ENCODE measurements at regions not wholly inside any gene's neighbourhood (a gene's known extent, or its start where the extent isn't known, plus 50 kb on each side); places are given as distances from the start of the nearest gene placed in this dataset.

DNA sequence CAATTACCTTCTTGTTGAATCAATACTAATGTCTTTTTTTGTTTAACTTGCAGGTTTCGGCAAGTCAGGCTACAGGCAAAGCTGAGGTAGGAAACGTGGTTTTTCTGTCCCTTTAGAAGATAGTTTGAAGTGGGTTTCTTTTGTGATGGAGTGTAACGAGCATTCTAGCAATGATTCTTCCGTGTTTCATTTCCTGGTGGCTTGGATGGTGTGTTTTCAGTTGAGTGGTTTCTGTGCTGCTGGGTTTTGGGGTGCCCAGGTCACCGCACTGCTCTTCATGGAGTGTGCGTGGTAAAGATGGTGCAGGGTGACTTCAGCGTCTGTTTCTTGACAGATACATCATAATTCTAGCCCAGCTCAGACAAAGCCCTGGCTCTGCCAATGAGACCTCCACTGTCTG, 769.7 kb upstream of the EEF2KMT start:
- Histone ChIP-seq H3K27ac (no peak overlapping the region), H3K9me3 (ENCODE audit: low read depth, low read length) (no peaks in the 10 kb centered on the region), H3K9ac (ENCODE audit: insufficient read length) (no peak overlapping the region), H3K36me3 (ENCODE audit: insufficient read depth, low read length) (no peaks in the 10 kb centered on the region), H3K4me3 (no peak overlapping the region)
- TF ChIP-seq EZH2 (IDR thresholded peaks at IDR 0.05) (no peak), POLR2AphosphoS5 (IDR thresholded peaks at IDR 0.05; ENCODE audit: borderline replicate concordance, low read depth, low read length) (no peak), FOXP2 (optimal IDR thresholded peaks at IDR 0.05; ENCODE audit: control extremely low read depth, extremely low read length, insufficient read depth) (no peak)
- no peak for DNase-seq (ENCODE audit: low read depth, low spot score)

DNA sequence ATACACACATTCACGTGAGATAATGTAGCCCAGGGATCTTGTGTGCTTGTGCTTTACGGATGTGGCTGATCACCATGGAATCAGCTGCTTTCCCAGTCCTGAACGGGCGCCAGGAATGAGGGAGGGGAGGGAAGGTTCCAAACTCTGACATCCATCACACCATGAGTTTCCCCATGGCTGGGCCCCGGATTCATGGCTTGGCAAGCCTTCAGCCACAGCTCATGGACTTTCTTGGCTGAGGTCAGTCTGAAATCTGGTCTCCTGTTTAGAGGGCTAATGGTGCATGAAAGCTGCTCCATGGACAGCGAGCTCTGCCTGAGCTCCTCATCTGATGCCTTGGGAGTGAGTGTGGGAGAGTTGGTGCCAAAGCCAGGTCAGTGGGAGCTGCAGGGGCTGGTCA, 767.6 kb upstream of the EEF2KMT start:
- no peak overlapping the region for H3K4me3 ChIP-seq
- H3K9ac ChIP-seq (ENCODE audit: insufficient read length), result no peak overlapping the region
- TF ChIP-seq FOXP2 (optimal IDR thresholded peaks at IDR 0.05; ENCODE audit: control extremely low read depth, extremely low read length, insufficient read depth) (no peak), EZH2 (IDR thresholded peaks at IDR 0.05) (no peak), POLR2AphosphoS5 (IDR thresholded peaks at IDR 0.05; ENCODE audit: borderline replicate concordance, low read depth, low read length) (no peak)
- H3K36me3 ChIP-seq (ENCODE audit: insufficient read depth, low read length), result no peaks in the 10 kb centered on the region
- no peak for DNase-seq (ENCODE audit: low read depth, low spot score)
- no peak overlapping the region for H3K27ac ChIP-seq
- H3K9me3 ChIP-seq (ENCODE audit: low read depth, low read length), result no peaks in the 10 kb centered on the region

DNA sequence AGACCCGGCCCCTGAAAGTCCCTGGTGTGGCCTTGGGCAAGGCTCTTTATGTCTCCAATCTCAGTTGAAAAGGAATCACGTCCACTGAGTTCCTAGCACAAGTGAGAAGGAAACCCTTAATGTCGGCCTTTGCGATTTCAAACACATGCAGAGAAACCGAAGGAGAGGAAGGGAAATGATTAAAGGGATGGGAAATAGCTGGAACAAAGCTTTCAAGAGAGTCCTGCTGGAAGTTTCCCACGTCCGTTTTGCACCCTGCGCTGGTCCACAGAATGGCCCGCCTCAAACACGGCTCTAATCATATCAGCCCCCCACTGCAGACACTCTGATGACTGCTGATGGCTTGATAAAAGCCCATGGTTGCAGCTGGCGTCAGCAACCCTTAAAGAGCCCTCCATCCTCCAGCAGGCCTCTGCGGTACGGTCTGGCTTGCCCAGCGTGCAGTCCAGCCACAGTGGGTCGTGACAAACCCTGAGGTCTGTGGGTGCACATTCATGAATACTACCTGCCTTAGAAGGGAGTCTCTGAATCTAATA, 765.5 kb upstream of the EEF2KMT start:
- no peak overlapping the region for H3K27ac ChIP-seq
- DNase-seq (ENCODE audit: low read depth, low spot score), result no peak
- no peak for TF ChIP-seq EZH2 (IDR thresholded peaks at IDR 0.05)
- TF ChIP-seq POLR2AphosphoS5 (IDR thresholded peaks at IDR 0.05; ENCODE audit: borderline replicate concordance, low read depth, low read length), result no peak
- no peak for TF ChIP-seq FOXP2 (optimal IDR thresholded peaks at IDR 0.05; ENCODE audit: control extremely low read depth, extremely low read length, insufficient read depth)
- no peaks in the 10 kb centered on the region for H3K36me3 ChIP-seq (ENCODE audit: insufficient read depth, low read length)
- H3K9me3 ChIP-seq (ENCODE audit: low read depth, low read length), result no peaks in the 10 kb centered on the region
- H3K9ac ChIP-seq (ENCODE audit: insufficient read length), result no peak overlapping the region
- no peak overlapping the region for H3K4me3 ChIP-seq

DNA sequence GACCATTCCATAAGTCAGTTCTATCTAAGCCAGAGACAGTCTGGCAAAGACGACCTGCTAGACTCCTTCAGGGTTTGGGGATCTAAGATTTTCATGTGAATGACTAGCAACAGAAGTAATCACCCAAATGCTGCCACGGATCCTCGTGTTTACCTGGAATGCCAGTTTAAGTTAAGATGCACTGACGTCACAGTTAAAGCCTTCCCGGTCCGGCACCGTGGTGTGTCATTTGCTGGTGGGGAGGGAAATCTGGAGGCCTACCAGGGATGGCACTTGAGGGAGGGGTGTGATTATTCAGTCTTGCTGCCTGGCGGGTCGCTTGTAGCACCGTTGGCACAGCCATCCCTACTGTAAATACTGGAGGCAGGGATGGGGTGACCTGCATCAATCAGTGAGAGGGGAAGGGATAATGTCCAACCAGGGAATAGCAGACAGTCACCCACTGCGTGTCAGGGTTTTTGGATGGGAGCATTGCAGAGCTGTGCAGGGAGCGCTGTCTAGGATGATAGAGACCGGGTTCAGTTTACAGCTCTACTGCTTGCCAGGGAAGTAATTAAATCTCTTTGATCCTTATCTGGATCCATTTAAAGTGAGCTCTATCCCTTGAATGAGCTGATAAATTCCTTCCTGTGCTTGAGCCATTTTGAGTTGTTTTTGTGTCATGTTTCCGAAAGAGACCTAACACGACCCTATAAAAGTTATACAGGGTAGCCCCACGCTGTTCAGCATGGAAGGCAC, 764.7 kb upstream of the EEF2KMT start:
- Histone ChIP-seq H3K4me3 (no peak overlapping the region), H3K9ac (ENCODE audit: insufficient read length) (no peak overlapping the region)
- TF ChIP-seq FOXP2 (optimal IDR thresholded peaks at IDR 0.05; ENCODE audit: control extremely low read depth, extremely low read length, insufficient read depth) (no peak), POLR2AphosphoS5 (IDR thresholded peaks at IDR 0.05; ENCODE audit: borderline replicate concordance, low read depth, low read length) (no peak), EZH2 (IDR thresholded peaks at IDR 0.05) (no peak)

DNA sequence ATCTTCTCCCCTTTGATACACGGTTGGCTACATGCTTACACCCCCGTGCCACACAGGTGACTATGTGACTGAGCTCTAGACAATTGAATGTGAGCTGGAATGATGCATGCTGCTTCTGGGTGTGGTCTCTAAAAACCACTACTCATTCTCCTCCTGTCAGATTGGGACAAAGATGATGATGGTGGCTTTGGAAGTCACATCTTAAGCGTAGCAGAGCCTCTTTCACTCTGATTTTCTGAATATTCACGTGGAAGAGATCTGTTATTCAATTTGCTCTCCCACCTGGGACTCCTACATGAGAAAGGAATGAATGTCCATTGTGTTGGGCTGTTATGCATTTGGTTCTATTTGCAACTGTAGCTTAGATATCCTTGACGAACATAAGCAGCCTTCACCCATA, 763.6 kb upstream of the EEF2KMT start:
- H3K36me3 ChIP-seq (ENCODE audit: insufficient read depth, low read length), result no peaks in the 10 kb centered on the region
- DNase-seq (ENCODE audit: low read depth, low spot score), result no peak
- H3K9ac ChIP-seq (ENCODE audit: insufficient read length), result no peak overlapping the region
- H3K9me3 ChIP-seq (ENCODE audit: low read depth, low read length), result no peaks in the 10 kb centered on the region
- TF ChIP-seq FOXP2 (optimal IDR thresholded peaks at IDR 0.05; ENCODE audit: control extremely low read depth, extremely low read length, insufficient read depth), result no peak
- TF ChIP-seq POLR2AphosphoS5 (IDR thresholded peaks at IDR 0.05; ENCODE audit: borderline replicate concordance, low read depth, low read length), result no peak
- no peak for TF ChIP-seq EZH2 (IDR thresholded peaks at IDR 0.05)
- H3K27ac ChIP-seq, result no peak overlapping the region
- H3K4me3 ChIP-seq, result no peak overlapping the region

More for the DNA sequence above, 764.7 kb upstream of the EEF2KMT start:
- Histone ChIP-seq H3K9me3 (ENCODE audit: low read depth, low read length) (no peaks in the 10 kb centered on the region), H3K36me3 (ENCODE audit: insufficient read depth, low read length) (no peaks in the 10 kb centered on the region), H3K27ac (no peak overlapping the region)
- DNase-seq (ENCODE audit: low read depth, low spot score), result no peak

DNA sequence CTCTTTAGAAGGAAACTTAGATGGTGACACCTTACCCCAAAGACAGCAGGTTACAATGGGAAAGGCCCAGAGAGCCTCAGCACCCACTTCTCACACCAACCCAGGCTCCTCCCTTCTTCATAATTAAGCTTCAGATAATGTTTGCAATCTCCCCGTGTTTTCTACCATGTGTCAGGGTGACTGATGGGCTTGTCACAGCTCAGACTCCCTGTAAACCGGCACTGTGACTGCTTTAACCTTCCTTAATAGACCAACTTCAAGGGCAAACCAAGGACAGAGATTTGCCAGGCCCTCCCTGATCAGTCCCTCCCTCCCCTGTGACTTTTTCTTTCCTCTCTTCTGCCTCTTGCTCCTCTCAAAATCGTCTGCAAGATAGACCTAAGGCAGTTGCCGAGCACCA, 760.6 kb upstream of the EEF2KMT start:
- Histone ChIP-seq H3K27ac (no peak overlapping the region), H3K9me3 (ENCODE audit: low read depth, low read length) (no peaks in the 10 kb centered on the region), H3K4me3 (no peak overlapping the region), H3K36me3 (ENCODE audit: insufficient read depth, low read length) (no peaks in the 10 kb centered on the region), H3K9ac (ENCODE audit: insufficient read length) (no peak overlapping the region)
- no peak for TF ChIP-seq EZH2 (IDR thresholded peaks at IDR 0.05)
- TF ChIP-seq FOXP2 (optimal IDR thresholded peaks at IDR 0.05; ENCODE audit: control extremely low read depth, extremely low read length, insufficient read depth), result no peak
- TF ChIP-seq POLR2AphosphoS5 (IDR thresholded peaks at IDR 0.05; ENCODE audit: borderline replicate concordance, low read depth, low read length), result no peak
- no peak for DNase-seq (ENCODE audit: low read depth, low spot score)

DNA sequence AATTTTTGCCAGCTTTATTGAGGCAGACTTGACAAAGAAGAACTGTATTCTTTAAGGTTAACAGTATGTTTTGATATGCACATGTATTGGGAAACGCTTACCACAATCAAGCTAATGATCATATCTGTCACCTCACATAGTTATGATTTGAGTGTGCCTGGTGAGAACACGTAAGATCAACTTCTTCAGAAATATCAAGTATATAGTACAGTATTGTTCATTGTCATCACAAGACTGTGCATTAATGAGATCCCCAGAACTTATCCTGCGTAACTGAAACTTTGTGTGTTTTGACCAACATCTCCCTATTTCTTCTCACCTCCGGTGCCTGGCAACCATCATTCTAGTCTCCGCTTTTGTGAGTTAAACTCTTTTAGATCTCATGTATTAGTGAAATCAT, 756.4 kb upstream of the EEF2KMT start:
- no peak for TF ChIP-seq EZH2 (IDR thresholded peaks at IDR 0.05)
- no peak for TF ChIP-seq FOXP2 (optimal IDR thresholded peaks at IDR 0.05; ENCODE audit: control extremely low read depth, extremely low read length, insufficient read depth)
- TF ChIP-seq POLR2AphosphoS5 (IDR thresholded peaks at IDR 0.05; ENCODE audit: borderline replicate concordance, low read depth, low read length), result no peak
- Histone ChIP-seq H3K9me3 (ENCODE audit: low read depth, low read length) (no peaks in the 10 kb centered on the region), H3K4me3 (no peak overlapping the region), H3K9ac (ENCODE audit: insufficient read length) (no peak overlapping the region), H3K36me3 (ENCODE audit: insufficient read depth, low read length) (no peaks in the 10 kb centered on the region), H3K27ac (no peak overlapping the region)
- DNase-seq (ENCODE audit: low read depth, low spot score), result no peak

DNA sequence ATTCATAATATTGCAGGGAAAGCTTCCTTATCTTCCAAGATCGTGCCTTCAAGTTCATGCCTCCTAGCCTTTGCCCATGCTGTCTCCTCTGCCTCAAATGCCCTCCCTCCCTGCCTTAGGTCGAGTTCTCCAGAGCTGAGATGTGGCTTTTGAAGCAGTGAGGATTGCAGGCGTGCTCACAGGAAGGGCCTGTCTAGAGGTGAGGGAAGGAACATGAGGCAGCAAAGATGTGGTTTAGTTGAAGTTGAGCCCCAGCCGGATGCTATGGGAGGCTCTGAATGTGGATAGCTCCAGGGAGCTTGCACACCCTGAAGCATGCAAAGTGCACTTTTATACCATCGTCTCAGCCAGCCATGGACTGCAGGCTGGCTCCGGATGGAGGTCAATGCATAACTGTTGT, 754.6 kb upstream of the EEF2KMT start:
- Histone ChIP-seq H3K9ac (ENCODE audit: insufficient read length) (no peak overlapping the region), H3K27ac (no peak overlapping the region), H3K36me3 (ENCODE audit: insufficient read depth, low read length) (no peaks in the 10 kb centered on the region), H3K9me3 (ENCODE audit: low read depth, low read length) (no peaks in the 10 kb centered on the region), H3K4me3 (no peak overlapping the region)
- no peak for TF ChIP-seq POLR2AphosphoS5 (IDR thresholded peaks at IDR 0.05; ENCODE audit: borderline replicate concordance, low read depth, low read length)
- no peak for TF ChIP-seq FOXP2 (optimal IDR thresholded peaks at IDR 0.05; ENCODE audit: control extremely low read depth, extremely low read length, insufficient read depth)
- no peak for TF ChIP-seq EZH2 (IDR thresholded peaks at IDR 0.05)
- no peak for DNase-seq (ENCODE audit: low read depth, low spot score)

Measured in SK-N-MC (cell line).